Astrocyte of the spinal cord (primary cell): ENCODE measurements at regions not wholly inside any gene's neighbourhood (a gene's known extent, or its start where the extent isn't known, plus 50 kb on each side); places are given as distances from the start of the nearest gene placed in this dataset.

Experiments
- DNase-seq: peaks from one replicate; pipeline ENCODE4 v3.0.0; 2011; ENCODE audit warnings: low read depth, low spot score
- H3K4me3 ChIP-seq: 2 replicates; pipeline ENCODE4 v1.5.1; 2011; ENCODE audit warnings: low read depth, mild to moderate bottlenecking, low read length, moderate library complexity
- in situ Hi-C: cut with HindIII; loops from 2 replicates; pipeline ENCODE4 v1.10.0; 2017; ENCODE audit warnings: low sequenced_read_pairs
- TF ChIP-seq, protein P1 (sequence below): IDR thresholded peaks from 2 replicates; pipeline ENCODE4 v1.5.1; 2012; ENCODE audit warnings: low read depth, mild to moderate bottlenecking, low read length, inconsistent platforms

GRCh38 chr3:8261018-8261417 is 240.6 kb upstream of the LMCD1 start:
- DNase-seq, result no peak
- TF ChIP-seq, protein P1, sequence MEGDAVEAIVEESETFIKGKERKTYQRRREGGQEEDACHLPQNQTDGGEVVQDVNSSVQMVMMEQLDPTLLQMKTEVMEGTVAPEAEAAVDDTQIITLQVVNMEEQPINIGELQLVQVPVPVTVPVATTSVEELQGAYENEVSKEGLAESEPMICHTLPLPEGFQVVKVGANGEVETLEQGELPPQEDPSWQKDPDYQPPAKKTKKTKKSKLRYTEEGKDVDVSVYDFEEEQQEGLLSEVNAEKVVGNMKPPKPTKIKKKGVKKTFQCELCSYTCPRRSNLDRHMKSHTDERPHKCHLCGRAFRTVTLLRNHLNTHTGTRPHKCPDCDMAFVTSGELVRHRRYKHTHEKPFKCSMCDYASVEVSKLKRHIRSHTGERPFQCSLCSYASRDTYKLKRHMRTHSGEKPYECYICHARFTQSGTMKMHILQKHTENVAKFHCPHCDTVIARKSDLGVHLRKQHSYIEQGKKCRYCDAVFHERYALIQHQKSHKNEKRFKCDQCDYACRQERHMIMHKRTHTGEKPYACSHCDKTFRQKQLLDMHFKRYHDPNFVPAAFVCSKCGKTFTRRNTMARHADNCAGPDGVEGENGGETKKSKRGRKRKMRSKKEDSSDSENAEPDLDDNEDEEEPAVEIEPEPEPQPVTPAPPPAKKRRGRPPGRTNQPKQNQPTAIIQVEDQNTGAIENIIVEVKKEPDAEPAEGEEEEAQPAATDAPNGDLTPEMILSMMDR, result no peak
- no peak overlapping the region for H3K4me3 ChIP-seq
- in situ Hi-C loops, result no loop called here

- TF ChIP-seq, protein P1, result no peak
- no peak overlapping the region for H3K4me3 ChIP-seq
- peak; percentile 41 for DNase-seq
- in situ Hi-C loops, result no loop called here
Measured at GRCh38 chr3:8266730-8267131, 234.9 kb upstream of the LMCD1 start.

DNA sequence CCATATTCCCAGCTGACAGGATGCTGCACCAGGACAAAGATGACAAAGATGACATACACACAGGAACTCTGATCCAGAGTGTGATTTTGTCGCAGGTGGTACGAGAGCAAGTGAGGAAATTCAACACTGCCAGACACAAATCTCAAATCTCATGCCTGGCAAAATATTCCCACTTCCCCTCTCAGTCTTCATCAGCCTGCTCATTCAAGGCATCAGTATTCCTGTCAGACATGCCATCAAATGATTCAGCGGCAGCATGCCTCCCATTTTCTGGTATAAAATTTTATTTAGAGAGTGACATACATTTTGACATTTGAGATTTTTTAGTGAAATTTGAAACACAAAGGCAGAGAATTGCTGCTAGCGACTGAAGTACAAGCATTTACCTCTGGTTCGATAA is 228.1 kb upstream of the LMCD1 start:
- in situ Hi-C loops, result no loop called here
- DNase-seq, result no peak
- no peak overlapping the region for H3K4me3 ChIP-seq
- TF ChIP-seq, protein P1, result no peak

DNA sequence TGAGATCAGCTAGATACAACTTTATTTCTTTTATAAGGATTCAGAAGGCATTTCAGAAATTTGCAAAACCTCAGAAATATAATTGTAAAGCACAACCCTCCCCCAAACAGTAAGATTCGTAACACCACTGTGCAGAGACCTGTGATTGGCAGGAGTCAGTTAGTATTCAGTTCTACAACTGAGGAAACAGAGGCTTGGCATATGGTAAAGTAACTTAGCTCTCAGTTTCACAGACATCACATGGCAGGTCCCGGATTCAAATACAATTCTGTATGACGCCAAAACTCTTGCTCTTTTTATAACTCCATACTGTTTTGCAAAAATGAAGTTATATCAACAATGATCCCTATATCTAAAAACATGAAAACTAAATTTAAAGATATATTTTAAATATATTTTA is 225.6 kb upstream of the LMCD1 start:
- in situ Hi-C loops, result no loop called here
- DNase-seq, result no peak
- TF ChIP-seq, protein P1, result no peak
- H3K4me3 ChIP-seq, result no peak overlapping the region

DNA sequence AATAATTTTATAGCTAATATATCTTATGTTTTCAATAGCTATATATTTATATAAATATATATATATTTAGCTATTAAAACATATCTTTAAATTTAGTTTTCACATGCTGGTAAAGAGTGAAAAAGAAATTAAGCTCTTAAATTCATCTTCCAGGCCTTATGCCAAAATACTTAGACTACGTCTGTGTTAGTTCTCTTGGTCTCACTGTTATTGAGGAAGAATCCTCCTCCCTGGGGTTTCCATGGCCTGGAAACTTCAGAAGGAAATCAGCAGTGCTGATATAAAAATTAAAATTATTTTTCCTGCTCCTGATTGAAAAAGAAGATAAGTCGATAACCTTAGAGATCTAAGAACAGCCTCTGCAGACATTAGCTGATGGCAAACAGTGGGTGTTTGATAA is 225.1 kb upstream of the LMCD1 start:
- TF ChIP-seq, protein P1, result no peak
- in situ Hi-C loops, result no loop called here
- H3K4me3 ChIP-seq, result no peak overlapping the region
- no peak for DNase-seq

GRCh38 chr3:8278448-8278847 is 223.2 kb upstream of the LMCD1 start:
- TF ChIP-seq, protein P1, result no peak
- no peak for DNase-seq
- H3K4me3 ChIP-seq, result no peak overlapping the region
- in situ Hi-C loops, result no loop called here

DNA sequence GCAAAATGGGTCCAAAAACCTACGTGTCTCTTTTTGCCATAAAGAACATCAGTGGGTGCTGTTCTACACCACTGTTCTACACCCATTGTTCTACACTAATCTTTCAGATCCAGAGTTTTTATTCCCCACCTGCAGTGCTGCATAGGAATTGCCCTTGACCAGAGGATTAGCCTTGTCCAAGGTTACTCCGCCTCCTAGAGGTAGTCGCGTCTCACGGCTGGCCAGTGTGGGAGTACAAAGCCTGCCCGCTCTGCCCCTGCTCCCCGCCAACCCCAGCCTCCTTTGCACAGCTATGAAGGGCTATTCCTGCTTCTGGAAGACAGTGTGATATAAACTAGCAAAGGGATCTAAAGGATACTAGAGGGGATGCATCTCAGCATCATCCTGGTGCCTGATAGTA is 222.1 kb upstream of the LMCD1 start:
- no peak for DNase-seq
- TF ChIP-seq, protein P1, result no peak
- in situ Hi-C loops, result no loop called here
- H3K4me3 ChIP-seq, result no peak overlapping the region
